ENCODE measurements at regions not wholly inside any gene's neighbourhood (a gene's known extent, or its start where the extent isn't known, plus 50 kb on each side); places are given as distances from the start of the nearest gene placed in this dataset.
A peak's percentile ranks its signal among the peaks of the same experiment; 100 is the strongest.

GRCh38 chr4:148790246-148790645 is 348.0 kb upstream of the NR3C2 start:
- Histone ChIP-seq H3K9me3 (ENCODE audit: control insufficient read depth, low read length) (no peaks in the 10 kb centered on the region), H3K27ac (ENCODE audit: low read depth, low read length, severe bottlenecking) (no peak overlapping the region), H3K4me1 (ENCODE audit: control insufficient read depth, insufficient read depth, low read length, poor library complexity, severe bottlenecking) (peaks cover 13% of the 10 kb centered on the region), H3K36me3 (ENCODE audit: control insufficient read depth, insufficient read depth, low read length) (no peaks in the 10 kb centered on the region), H3K4me3 (ENCODE audit: extremely low read depth, insufficient read depth, low read length, poor library complexity, severe bottlenecking) (no peak overlapping the region)
- WGBS, 2 experiments (ENCODE audit: insufficient coverage in 2 of 2): 92 to 100% methylated on average over 2 of the region's 5 CpGs

DNA sequence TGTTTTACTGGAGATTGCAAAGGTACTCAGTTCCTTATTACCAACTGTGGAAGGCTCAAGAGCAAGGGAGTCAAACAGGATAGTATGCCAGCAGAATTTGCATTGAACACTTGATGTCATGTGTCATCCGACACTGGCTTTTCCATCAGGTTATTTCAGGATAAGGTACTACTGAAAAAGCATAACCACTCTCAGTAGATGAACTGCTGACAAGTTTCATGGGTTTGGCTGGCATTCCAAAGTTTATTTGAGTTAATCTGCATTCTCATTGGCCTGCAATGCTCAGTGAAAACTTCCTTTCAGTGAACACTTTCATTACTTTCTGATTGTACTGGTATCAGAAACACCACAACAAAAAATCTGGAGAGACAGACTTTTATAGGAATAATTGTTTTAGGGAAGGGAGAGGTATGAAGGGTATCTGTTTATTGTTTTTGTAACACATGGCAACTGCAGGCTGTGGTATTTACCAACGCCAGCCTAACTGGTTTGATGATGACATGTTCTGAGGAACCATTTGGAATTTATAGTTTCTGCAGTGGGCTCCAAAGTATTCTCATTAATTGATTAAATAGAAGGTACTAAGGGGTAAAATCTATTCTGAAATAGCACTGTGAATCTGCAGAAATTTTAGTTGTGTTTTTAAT is 345.7 kb upstream of the NR3C2 start:
- no peaks in the 10 kb centered on the region for H3K36me3 ChIP-seq (ENCODE audit: control insufficient read depth, insufficient read depth, low read length)
- H3K27ac ChIP-seq (ENCODE audit: low read depth, low read length, severe bottlenecking): peak overlapping the region; percentile 58
- no peak overlapping the region for H3K4me3 ChIP-seq (ENCODE audit: extremely low read depth, insufficient read depth, low read length, poor library complexity, severe bottlenecking)
- 85 to 88% methylated on average over 1 to 2 of the region's 2 CpGs for WGBS, 2 experiments (ENCODE audit: insufficient coverage in 2 of 2)
- no peaks in the 10 kb centered on the region for H3K9me3 ChIP-seq (ENCODE audit: control insufficient read depth, low read length)
- H3K4me1 ChIP-seq (ENCODE audit: control insufficient read depth, insufficient read depth, low read length, poor library complexity, severe bottlenecking): peaks cover 9% of the 10 kb centered on the region

GRCh38 chr4:148787285-148787684 is 345.1 kb upstream of the NR3C2 start:
- no CpG with 5 or more reads among the region's 2 CpGs for WGBS, 2 experiments (ENCODE audit: insufficient coverage in 2 of 2)
- Histone ChIP-seq H3K36me3 (ENCODE audit: control insufficient read depth, insufficient read depth, low read length) (no peaks in the 10 kb centered on the region), H3K27ac (ENCODE audit: low read depth, low read length, severe bottlenecking) (no peak overlapping the region), H3K9me3 (ENCODE audit: control insufficient read depth, low read length) (no peaks in the 10 kb centered on the region), H3K4me3 (ENCODE audit: extremely low read depth, insufficient read depth, low read length, poor library complexity, severe bottlenecking) (no peak overlapping the region), H3K4me1 (ENCODE audit: control insufficient read depth, insufficient read depth, low read length, poor library complexity, severe bottlenecking) (peaks cover 10% of the 10 kb centered on the region)

- 72 to 93% methylated on average over 3 of the region's 5 CpGs for WGBS, 2 experiments (ENCODE audit: insufficient coverage in 2 of 2)
- H3K4me3 ChIP-seq (ENCODE audit: extremely low read depth, insufficient read depth, low read length, poor library complexity, severe bottlenecking): no peak overlapping the region
- H3K9me3 ChIP-seq (ENCODE audit: control insufficient read depth, low read length): no peaks in the 10 kb centered on the region
- peaks cover 13% of the 10 kb centered on the region for H3K4me1 ChIP-seq (ENCODE audit: control insufficient read depth, insufficient read depth, low read length, poor library complexity, severe bottlenecking)
- no peaks in the 10 kb centered on the region for H3K36me3 ChIP-seq (ENCODE audit: control insufficient read depth, insufficient read depth, low read length)
- H3K27ac ChIP-seq (ENCODE audit: low read depth, low read length, severe bottlenecking): no peak overlapping the region
These were observed 344.5 kb upstream of the NR3C2 start for GRCh38 chr4:148786699-148787098.

- H3K4me3 ChIP-seq (ENCODE audit: extremely low read depth, insufficient read depth, low read length, poor library complexity, severe bottlenecking): no peak overlapping the region
- H3K9me3 ChIP-seq (ENCODE audit: control insufficient read depth, low read length): peaks cover 4% of the 10 kb centered on the region
- H3K27ac ChIP-seq (ENCODE audit: low read depth, low read length, severe bottlenecking): no peak overlapping the region
- WGBS, 2 experiments (ENCODE audit: insufficient coverage in 2 of 2): 34 to 55% methylated on average over 3 to 4 of the region's 4 CpGs
- H3K4me1 ChIP-seq (ENCODE audit: control insufficient read depth, insufficient read depth, low read length, poor library complexity, severe bottlenecking): peaks cover 26% of the 10 kb centered on the region
- H3K36me3 ChIP-seq (ENCODE audit: control insufficient read depth, insufficient read depth, low read length): no peaks in the 10 kb centered on the region
These were observed 340.1 kb upstream of the NR3C2 start for GRCh38 chr4:148782284-148782683.

DNA sequence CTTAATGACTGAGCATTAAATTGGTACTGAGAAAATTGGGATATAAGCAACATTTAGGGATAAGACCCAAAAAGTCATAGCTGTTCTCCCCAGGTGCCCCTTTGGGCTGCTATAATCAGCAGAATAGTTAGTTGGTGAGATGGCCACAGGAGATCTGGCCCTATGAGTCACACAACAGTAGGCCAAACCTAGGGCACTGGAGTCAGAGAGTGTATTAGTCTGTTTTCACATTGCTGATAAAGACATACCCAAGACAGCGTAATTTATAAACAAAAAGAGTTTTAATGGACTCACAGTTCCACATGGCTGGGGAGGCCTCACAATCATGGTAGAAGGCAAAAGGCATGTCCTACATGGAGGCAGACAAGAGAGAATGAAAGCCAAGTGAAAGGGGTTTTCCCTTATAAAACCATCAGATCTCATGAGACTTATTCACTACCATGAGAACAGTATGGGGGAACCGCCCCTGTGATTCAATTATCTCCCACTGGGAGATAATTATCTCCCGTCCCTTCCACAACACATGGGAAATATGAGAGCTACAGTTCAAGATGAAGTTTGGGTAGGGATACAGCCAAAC is 338.3 kb upstream of the NR3C2 start:
- Histone ChIP-seq H3K4me3 (ENCODE audit: extremely low read depth, insufficient read depth, low read length, poor library complexity, severe bottlenecking) (no peak overlapping the region), H3K4me1 (ENCODE audit: control insufficient read depth, insufficient read depth, low read length, poor library complexity, severe bottlenecking) (peaks cover 34% of the 10 kb centered on the region), H3K27ac (ENCODE audit: low read depth, low read length, severe bottlenecking) (no peak overlapping the region), H3K9me3 (ENCODE audit: control insufficient read depth, low read length) (peaks cover 4% of the 10 kb centered on the region), H3K36me3 (ENCODE audit: control insufficient read depth, insufficient read depth, low read length) (no peaks in the 10 kb centered on the region)
- WGBS, 2 experiments (ENCODE audit: insufficient coverage in 2 of 2): 100% methylated on average over 1 of the region's 3 CpGs; no CpG with 5 or more reads in 1 of the 2 experiments

GRCh38 chr4:148779771-148780170 is 337.6 kb upstream of the NR3C2 start:
- Histone ChIP-seq H3K4me3 (ENCODE audit: extremely low read depth, insufficient read depth, low read length, poor library complexity, severe bottlenecking) (no peak overlapping the region), H3K4me1 (ENCODE audit: control insufficient read depth, insufficient read depth, low read length, poor library complexity, severe bottlenecking) (peaks cover 34% of the 10 kb centered on the region), H3K27ac (ENCODE audit: low read depth, low read length, severe bottlenecking) (no peak overlapping the region), H3K36me3 (ENCODE audit: control insufficient read depth, insufficient read depth, low read length) (no peaks in the 10 kb centered on the region), H3K9me3 (ENCODE audit: control insufficient read depth, low read length) (peaks cover 4% of the 10 kb centered on the region)
- 80 to 100% methylated on average over 1 to 4 of the region's 4 CpGs for WGBS, 2 experiments (ENCODE audit: insufficient coverage in 2 of 2)

DNA sequence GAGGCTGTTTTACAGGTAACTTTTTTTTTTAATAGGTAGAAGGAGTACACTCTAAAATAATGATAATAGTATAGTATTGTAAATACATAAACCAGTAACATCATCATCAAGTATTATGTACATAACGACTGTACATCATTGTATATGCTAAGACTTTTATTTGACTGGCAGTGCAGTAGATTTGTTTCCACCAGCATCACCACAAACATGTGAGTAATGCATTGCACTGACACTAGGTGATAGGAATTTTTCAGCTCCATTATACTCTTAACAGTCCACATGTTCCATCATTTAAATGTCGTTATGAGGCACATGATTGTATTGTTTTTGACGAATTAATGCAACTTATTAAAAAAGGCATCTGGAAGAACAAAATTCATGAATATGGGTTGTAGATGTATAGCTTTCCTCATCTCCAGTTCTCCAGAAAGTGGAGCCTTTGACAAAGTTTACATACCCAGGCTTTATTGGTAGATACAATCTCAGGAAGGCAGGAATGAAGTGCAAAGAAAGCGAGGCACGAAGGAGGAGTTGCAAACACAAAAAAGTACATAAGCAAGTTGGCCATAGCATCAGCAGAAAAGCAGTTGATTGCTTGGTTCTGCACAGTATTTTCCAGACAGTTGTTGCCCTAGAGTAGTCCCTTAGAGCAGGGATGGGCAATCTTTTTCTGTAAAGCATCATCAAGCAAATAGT is 336.9 kb upstream of the NR3C2 start:
- peaks cover 4% of the 10 kb centered on the region for H3K9me3 ChIP-seq (ENCODE audit: control insufficient read depth, low read length)
- 96 to 100% methylated on average over 2 of the region's 5 CpGs for WGBS, 2 experiments (ENCODE audit: insufficient coverage in 2 of 2)

GRCh38 chr4:148776941-148777340 is 334.7 kb upstream of the NR3C2 start:
- peaks cover 4% of the 10 kb centered on the region for H3K9me3 ChIP-seq (ENCODE audit: control insufficient read depth, low read length)
- H3K36me3 ChIP-seq (ENCODE audit: control insufficient read depth, insufficient read depth, low read length): no peaks in the 10 kb centered on the region
- no peak overlapping the region for H3K4me3 ChIP-seq (ENCODE audit: extremely low read depth, insufficient read depth, low read length, poor library complexity, severe bottlenecking)
- H3K27ac ChIP-seq (ENCODE audit: low read depth, low read length, severe bottlenecking): no peak overlapping the region
- 67 to 80% methylated on average over 1 of the region's 3 CpGs for WGBS, 2 experiments (ENCODE audit: insufficient coverage in 2 of 2)
- H3K4me1 ChIP-seq (ENCODE audit: control insufficient read depth, insufficient read depth, low read length, poor library complexity, severe bottlenecking): peaks cover 31% of the 10 kb centered on the region

More for the DNA sequence above, 336.9 kb upstream of the NR3C2 start:
- no peak overlapping the region for H3K4me3 ChIP-seq (ENCODE audit: extremely low read depth, insufficient read depth, low read length, poor library complexity, severe bottlenecking)
- no peaks in the 10 kb centered on the region for H3K36me3 ChIP-seq (ENCODE audit: control insufficient read depth, insufficient read depth, low read length)
- no peak overlapping the region for H3K27ac ChIP-seq (ENCODE audit: low read depth, low read length, severe bottlenecking)
- peaks cover 34% of the 10 kb centered on the region for H3K4me1 ChIP-seq (ENCODE audit: control insufficient read depth, insufficient read depth, low read length, poor library complexity, severe bottlenecking)

- Histone ChIP-seq H3K9me3 (ENCODE audit: control insufficient read depth, low read length) (no peaks in the 10 kb centered on the region), H3K4me1 (ENCODE audit: control insufficient read depth, insufficient read depth, low read length, poor library complexity, severe bottlenecking) (peaks cover 19% of the 10 kb centered on the region)
- WGBS, 2 experiments (ENCODE audit: insufficient coverage in 2 of 2): 75% methylated on average over 2 of the region's 3 CpGs; no CpG with 5 or more reads in 1 of the 2 experiments
These were observed 331.9 kb upstream of the NR3C2 start for GRCh38 chr4:148774134-148774533.

GRCh38 chr4:148773313-148773712 is 331.1 kb upstream of the NR3C2 start:
- 88 to 90% methylated on average over 2 of the region's 2 CpGs for WGBS, 2 experiments (ENCODE audit: insufficient coverage in 2 of 2)
- Histone ChIP-seq H3K4me3 (ENCODE audit: extremely low read depth, insufficient read depth, low read length, poor library complexity, severe bottlenecking) (no peak overlapping the region), H3K9me3 (ENCODE audit: control insufficient read depth, low read length) (no peaks in the 10 kb centered on the region), H3K27ac (ENCODE audit: low read depth, low read length, severe bottlenecking) (no peak overlapping the region), H3K36me3 (ENCODE audit: control insufficient read depth, insufficient read depth, low read length) (no peaks in the 10 kb centered on the region), H3K4me1 (ENCODE audit: control insufficient read depth, insufficient read depth, low read length, poor library complexity, severe bottlenecking) (peaks cover 16% of the 10 kb centered on the region)

More at GRCh38 chr4:148774134-148774533, 331.9 kb upstream of the NR3C2 start:
- no peak overlapping the region for H3K4me3 ChIP-seq (ENCODE audit: extremely low read depth, insufficient read depth, low read length, poor library complexity, severe bottlenecking)
- H3K27ac ChIP-seq (ENCODE audit: low read depth, low read length, severe bottlenecking): no peak overlapping the region
- no peaks in the 10 kb centered on the region for H3K36me3 ChIP-seq (ENCODE audit: control insufficient read depth, insufficient read depth, low read length)

Measured in mesodermal cell (in vitro differentiated cells).